ENCODE measurements at regions not wholly inside any gene's neighbourhood (a gene's known extent, or its start where the extent isn't known, plus 50 kb on each side); places are given as distances from the start of the nearest gene placed in this dataset.

- Mint-ChIP-seq H3K27me3 (no peaks in the 10 kb centered on the region), H3K4me1 (no peaks in the 10 kb centered on the region), H3K4me3 (no peak overlapping the region), H3K27ac (no peak overlapping the region), H3K9me3 (ENCODE audit: insufficient read depth) (peaks cover 6% of the 10 kb centered on the region)
- no peaks in the 10 kb centered on the region for H3K36me3 ChIP-seq (replicated peaks in 1 of 2; ENCODE audit: control extremely low read depth in 1 of 2, control insufficient read depth in 1 of 2, extremely low read depth in 1 of 2, insufficient read depth in 2 of 2, low read length in 1 of 2)
- no peak overlapping the region for H3K4me2 ChIP-seq (replicated peaks; ENCODE audit: low read depth, low read length, poor library complexity, severe bottlenecking)
- TF ChIP-seq, protein P1, sequence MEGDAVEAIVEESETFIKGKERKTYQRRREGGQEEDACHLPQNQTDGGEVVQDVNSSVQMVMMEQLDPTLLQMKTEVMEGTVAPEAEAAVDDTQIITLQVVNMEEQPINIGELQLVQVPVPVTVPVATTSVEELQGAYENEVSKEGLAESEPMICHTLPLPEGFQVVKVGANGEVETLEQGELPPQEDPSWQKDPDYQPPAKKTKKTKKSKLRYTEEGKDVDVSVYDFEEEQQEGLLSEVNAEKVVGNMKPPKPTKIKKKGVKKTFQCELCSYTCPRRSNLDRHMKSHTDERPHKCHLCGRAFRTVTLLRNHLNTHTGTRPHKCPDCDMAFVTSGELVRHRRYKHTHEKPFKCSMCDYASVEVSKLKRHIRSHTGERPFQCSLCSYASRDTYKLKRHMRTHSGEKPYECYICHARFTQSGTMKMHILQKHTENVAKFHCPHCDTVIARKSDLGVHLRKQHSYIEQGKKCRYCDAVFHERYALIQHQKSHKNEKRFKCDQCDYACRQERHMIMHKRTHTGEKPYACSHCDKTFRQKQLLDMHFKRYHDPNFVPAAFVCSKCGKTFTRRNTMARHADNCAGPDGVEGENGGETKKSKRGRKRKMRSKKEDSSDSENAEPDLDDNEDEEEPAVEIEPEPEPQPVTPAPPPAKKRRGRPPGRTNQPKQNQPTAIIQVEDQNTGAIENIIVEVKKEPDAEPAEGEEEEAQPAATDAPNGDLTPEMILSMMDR (IDR thresholded peaks at IDR 0.05), result no peak
- TF ChIP-seq EZH2 (IDR thresholded peaks at IDR 0.05; ENCODE audit: borderline replicate concordance, insufficient read depth, low read depth, low read length, poor library complexity, severe bottlenecking), result no peak
- H3K4me1 ChIP-seq (ENCODE audit: control insufficient read depth in 2 of 2, insufficient read depth in 2 of 2, low read length in 2 of 2), result no peaks in the 10 kb centered on the region
- 100% methylated on average over 1 of the region's 2 CpGs for WGBS (ENCODE audit: insufficient coverage)
- H3K9me3 ChIP-seq (ENCODE audit: control extremely low read depth in 1 of 3, control insufficient read depth in 2 of 3, insufficient read depth in 1 of 3, low read length in 2 of 3), result peaks cover 0 to 13% (median 0%) of the 10 kb centered on the region in 3 donors
- intact Hi-C loops (cut with micrococcal nuclease), result no loop called here
- ChIA-PET CTCF (no interaction called here), POLR2A (no interaction called here)
- H4K20me1 ChIP-seq (ENCODE audit: control insufficient read depth, insufficient read depth, low read length, poor library complexity, severe bottlenecking), result no peaks in the 10 kb centered on the region
- no peaks in the 10 kb centered on the region for H3K79me2 ChIP-seq (ENCODE audit: control insufficient read depth, insufficient read depth, low read length)
- H3K4me3 ChIP-seq (ENCODE audit: control extremely low read depth in 1 of 5, extremely low read depth in 1 of 5, insufficient read depth in 1 of 5, low read depth in 2 of 5, low read length in 4 of 5), result no peak overlapping the region
- H2AFZ ChIP-seq (ENCODE audit: insufficient read depth, low read depth, low read length, poor library complexity, severe bottlenecking), result no peak overlapping the region
- no peak overlapping the region for H3K9ac ChIP-seq (ENCODE audit: low read length)
- no peak overlapping the region for H3K27ac ChIP-seq (ENCODE audit: low read length in 2 of 2)
- H3K27me3 ChIP-seq (replicated peaks in 1 of 4; ENCODE audit: control extremely low read depth in 1 of 4, control insufficient read depth in 3 of 4, insufficient read depth in 4 of 4, low read length in 3 of 4), result no peaks in the 10 kb centered on the region
- DNase-seq (no peak), ATAC-seq (ENCODE audit: low read depth) (no peak)
Observed at GRCh38 chrX:82161195-82161594, 959.3 kb downstream of the SH3BGRL start.

DNA sequence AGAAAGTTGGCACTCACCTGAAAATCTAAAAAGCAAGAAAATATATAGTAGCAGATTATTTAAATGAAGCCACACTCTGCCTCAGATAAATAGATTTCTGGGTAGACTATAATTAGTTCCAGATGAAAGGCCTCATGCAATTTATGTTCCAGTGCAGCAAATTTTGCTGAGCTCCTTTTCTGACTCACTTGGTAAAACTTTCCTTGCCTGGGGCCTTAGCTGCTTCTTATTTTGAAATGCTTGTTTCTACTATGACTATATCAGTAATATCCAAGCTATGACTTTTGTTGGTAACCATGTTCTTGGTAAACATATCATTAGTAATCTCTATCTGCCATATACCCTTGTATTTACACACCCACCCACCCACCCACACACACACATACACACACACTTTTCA lies 961.8 kb downstream of the SH3BGRL start:
- H3K9ac ChIP-seq (ENCODE audit: low read length), result no peak overlapping the region
- DNase-seq, result no peak
- H3K27ac ChIP-seq (ENCODE audit: low read length in 2 of 2), result no peak overlapping the region
- H2AFZ ChIP-seq (ENCODE audit: insufficient read depth, low read depth, low read length, poor library complexity, severe bottlenecking), result no peak overlapping the region
- no peak overlapping the region for H3K27ac Mint-ChIP-seq
- peaks cover 0 to 15% (median 0%) of the 10 kb centered on the region in 3 donors for H3K9me3 ChIP-seq (ENCODE audit: control extremely low read depth in 1 of 3, control insufficient read depth in 2 of 3, insufficient read depth in 1 of 3, low read length in 2 of 3)
- TF ChIP-seq EZH2 (IDR thresholded peaks at IDR 0.05; ENCODE audit: borderline replicate concordance, insufficient read depth, low read depth, low read length, poor library complexity, severe bottlenecking), result no peak
- TF ChIP-seq, protein P1 (IDR thresholded peaks at IDR 0.05), result no peak
- H3K79me2 ChIP-seq (ENCODE audit: control insufficient read depth, insufficient read depth, low read length), result no peaks in the 10 kb centered on the region
- ChIA-PET POLR2A (no interaction called here), CTCF (no interaction called here)
- H3K4me3 ChIP-seq (ENCODE audit: control extremely low read depth in 1 of 5, extremely low read depth in 1 of 5, insufficient read depth in 1 of 5, low read depth in 2 of 5, low read length in 4 of 5), result no peak overlapping the region
- H3K27me3 Mint-ChIP-seq, result no peaks in the 10 kb centered on the region
- no peak for ATAC-seq (ENCODE audit: low read depth)
- H3K4me3 Mint-ChIP-seq, result no peak overlapping the region
- H3K4me1 Mint-ChIP-seq, result no peaks in the 10 kb centered on the region
- intact Hi-C loops (cut with micrococcal nuclease), result no loop called here
- no peaks in the 10 kb centered on the region for H3K4me1 ChIP-seq (ENCODE audit: control insufficient read depth in 2 of 2, insufficient read depth in 2 of 2, low read length in 2 of 2)
- H3K9me3 Mint-ChIP-seq (ENCODE audit: insufficient read depth), result peaks cover 6% of the 10 kb centered on the region
- H3K4me2 ChIP-seq (replicated peaks; ENCODE audit: low read depth, low read length, poor library complexity, severe bottlenecking), result no peak overlapping the region
- H3K27me3 ChIP-seq (replicated peaks in 1 of 4; ENCODE audit: control extremely low read depth in 1 of 4, control insufficient read depth in 3 of 4, insufficient read depth in 4 of 4, low read length in 3 of 4), result no peaks in the 10 kb centered on the region
- H3K36me3 ChIP-seq (replicated peaks in 1 of 2; ENCODE audit: control extremely low read depth in 1 of 2, control insufficient read depth in 1 of 2, extremely low read depth in 1 of 2, insufficient read depth in 2 of 2, low read length in 1 of 2), result no peaks in the 10 kb centered on the region
- no peaks in the 10 kb centered on the region for H4K20me1 ChIP-seq (ENCODE audit: control insufficient read depth, insufficient read depth, low read length, poor library complexity, severe bottlenecking)

All from B cell (primary cell).